ENCODE measurements at regions not wholly inside any gene's neighbourhood (a gene's known extent, or its start where the extent isn't known, plus 50 kb on each side); places are given as distances from the start of the nearest gene placed in this dataset.

DNA sequence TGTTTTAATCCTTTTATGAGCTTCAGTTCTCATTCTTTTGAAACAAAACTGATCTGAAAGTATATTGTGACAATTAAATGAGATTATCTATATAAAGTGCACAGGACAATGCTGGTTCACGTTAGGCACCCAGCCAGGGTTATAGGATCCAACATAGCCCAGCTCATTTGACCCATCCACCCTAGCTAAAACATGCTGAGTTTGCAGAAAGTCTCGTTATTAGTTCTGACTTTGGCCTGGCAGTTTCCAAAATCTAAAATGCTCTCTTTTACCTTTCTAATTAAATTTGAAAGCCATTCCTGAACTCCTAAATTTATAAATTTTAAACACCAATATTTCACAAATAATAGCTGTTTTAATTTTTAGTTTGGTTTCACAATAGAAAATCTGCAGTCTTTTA lies 131.9 kb upstream of the PTPRD start:
- Mint-ChIP-seq H3K27ac (ENCODE audit: unreplicated experiment) (no peak overlapping the region), H3K9me3 (ENCODE audit: low read depth) (no peaks in the 10 kb centered on the region)

DNA sequence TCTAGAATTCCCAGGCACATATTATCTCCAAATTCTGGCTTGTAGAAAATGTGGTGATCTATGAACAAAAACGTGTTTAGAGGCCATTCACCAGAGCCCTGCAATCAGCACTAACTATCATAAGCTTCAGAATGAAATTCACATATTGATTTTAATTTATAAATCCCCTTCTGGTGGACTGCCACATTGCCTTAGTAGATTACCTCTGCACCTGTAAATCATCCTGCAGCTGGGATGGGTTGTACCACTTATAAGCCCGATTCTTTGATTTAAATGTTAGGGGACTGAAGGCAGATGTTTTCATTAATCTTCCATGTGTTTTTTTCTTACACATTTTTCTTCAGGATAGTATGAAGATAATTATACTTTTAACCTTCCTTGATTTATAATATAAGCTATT lies 140.7 kb upstream of the PTPRD start:
- TF ChIP-seq, protein P1, sequence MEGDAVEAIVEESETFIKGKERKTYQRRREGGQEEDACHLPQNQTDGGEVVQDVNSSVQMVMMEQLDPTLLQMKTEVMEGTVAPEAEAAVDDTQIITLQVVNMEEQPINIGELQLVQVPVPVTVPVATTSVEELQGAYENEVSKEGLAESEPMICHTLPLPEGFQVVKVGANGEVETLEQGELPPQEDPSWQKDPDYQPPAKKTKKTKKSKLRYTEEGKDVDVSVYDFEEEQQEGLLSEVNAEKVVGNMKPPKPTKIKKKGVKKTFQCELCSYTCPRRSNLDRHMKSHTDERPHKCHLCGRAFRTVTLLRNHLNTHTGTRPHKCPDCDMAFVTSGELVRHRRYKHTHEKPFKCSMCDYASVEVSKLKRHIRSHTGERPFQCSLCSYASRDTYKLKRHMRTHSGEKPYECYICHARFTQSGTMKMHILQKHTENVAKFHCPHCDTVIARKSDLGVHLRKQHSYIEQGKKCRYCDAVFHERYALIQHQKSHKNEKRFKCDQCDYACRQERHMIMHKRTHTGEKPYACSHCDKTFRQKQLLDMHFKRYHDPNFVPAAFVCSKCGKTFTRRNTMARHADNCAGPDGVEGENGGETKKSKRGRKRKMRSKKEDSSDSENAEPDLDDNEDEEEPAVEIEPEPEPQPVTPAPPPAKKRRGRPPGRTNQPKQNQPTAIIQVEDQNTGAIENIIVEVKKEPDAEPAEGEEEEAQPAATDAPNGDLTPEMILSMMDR (IDR thresholded peaks at IDR 0.05), result no peak
- Mint-ChIP-seq H3K4me1 (ENCODE audit: low read depth) (no peaks in the 10 kb centered on the region), H3K36me3 (ENCODE audit: low read depth) (no peaks in the 10 kb centered on the region), H3K27ac (ENCODE audit: unreplicated experiment) (no peak overlapping the region), H3K27me3 (ENCODE audit: low read depth) (no peaks in the 10 kb centered on the region), H3K4me3 (ENCODE audit: unreplicated experiment) (no peak overlapping the region), H3K9me3 (ENCODE audit: low read depth) (peaks cover 12% of the 10 kb centered on the region)
- no peak for DNase-seq (ENCODE audit: low spot score)

More for the DNA sequence above, 131.9 kb upstream of the PTPRD start:
- Mint-ChIP-seq H3K4me1 (ENCODE audit: low read depth) (no peaks in the 10 kb centered on the region), H3K36me3 (ENCODE audit: low read depth) (no peaks in the 10 kb centered on the region), H3K27me3 (ENCODE audit: low read depth) (no peaks in the 10 kb centered on the region), H3K4me3 (ENCODE audit: unreplicated experiment) (no peak overlapping the region)
- DNase-seq (ENCODE audit: low spot score), result no peak
- TF ChIP-seq, protein P1 (IDR thresholded peaks at IDR 0.05), result no peak

DNA sequence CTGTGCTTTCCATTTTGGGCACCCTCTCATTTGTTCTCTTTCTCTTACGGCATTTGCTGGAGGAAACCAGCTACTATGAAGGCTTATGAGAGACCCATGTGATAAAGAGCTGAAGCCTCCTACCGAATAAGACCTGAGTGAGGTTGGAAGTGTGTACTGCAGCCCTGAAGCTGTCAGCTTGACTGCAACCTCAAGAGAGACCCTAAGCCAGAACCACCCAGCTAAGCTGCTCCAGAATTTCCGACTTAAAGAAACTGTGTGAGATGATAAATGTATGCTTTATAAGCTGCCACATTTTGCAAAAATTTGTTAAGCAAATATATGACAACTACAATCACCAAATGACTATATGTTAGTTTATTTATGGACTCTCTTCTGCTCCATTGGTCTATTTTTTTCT lies 151.7 kb upstream of the PTPRD start:
- H3K9me3 Mint-ChIP-seq (ENCODE audit: low read depth), result no peaks in the 10 kb centered on the region
- TF ChIP-seq, protein P1 (IDR thresholded peaks at IDR 0.05), result no peak
- no peaks in the 10 kb centered on the region for H3K27me3 Mint-ChIP-seq (ENCODE audit: low read depth)
- H3K27ac Mint-ChIP-seq (ENCODE audit: unreplicated experiment), result no peak overlapping the region
- DNase-seq (ENCODE audit: low spot score), result no peak
- H3K4me3 Mint-ChIP-seq (ENCODE audit: unreplicated experiment), result no peak overlapping the region
- H3K36me3 Mint-ChIP-seq (ENCODE audit: low read depth), result no peaks in the 10 kb centered on the region
- no peaks in the 10 kb centered on the region for H3K4me1 Mint-ChIP-seq (ENCODE audit: low read depth)

DNA sequence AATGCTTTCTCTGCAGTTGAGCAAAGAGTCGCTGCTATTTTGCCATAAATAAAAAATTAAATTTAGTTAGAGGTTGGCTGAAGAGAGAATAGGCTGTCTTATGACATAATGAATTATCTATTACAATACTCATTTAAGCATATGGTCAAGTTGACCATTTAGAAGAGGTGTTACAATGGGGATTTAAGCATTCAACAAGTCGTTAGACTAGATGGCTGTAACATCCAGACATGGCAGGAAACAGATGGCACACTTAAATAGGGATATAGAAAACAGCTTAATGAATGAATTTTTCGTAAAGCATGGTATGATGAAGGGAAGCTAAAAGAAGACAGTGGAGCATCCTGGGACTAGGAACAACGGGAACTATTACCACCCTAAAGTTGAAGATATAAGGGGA lies 160.3 kb upstream of the PTPRD start:
- Mint-ChIP-seq H3K4me3 (ENCODE audit: unreplicated experiment) (no peak overlapping the region), H3K4me1 (ENCODE audit: low read depth) (no peaks in the 10 kb centered on the region), H3K36me3 (ENCODE audit: low read depth) (no peaks in the 10 kb centered on the region), H3K27me3 (ENCODE audit: low read depth) (no peaks in the 10 kb centered on the region), H3K9me3 (ENCODE audit: low read depth) (peaks cover 15% of the 10 kb centered on the region), H3K27ac (ENCODE audit: unreplicated experiment) (no peak overlapping the region)
- TF ChIP-seq, protein P1 (IDR thresholded peaks at IDR 0.05), result no peak
- DNase-seq (ENCODE audit: low spot score), result no peak

DNA sequence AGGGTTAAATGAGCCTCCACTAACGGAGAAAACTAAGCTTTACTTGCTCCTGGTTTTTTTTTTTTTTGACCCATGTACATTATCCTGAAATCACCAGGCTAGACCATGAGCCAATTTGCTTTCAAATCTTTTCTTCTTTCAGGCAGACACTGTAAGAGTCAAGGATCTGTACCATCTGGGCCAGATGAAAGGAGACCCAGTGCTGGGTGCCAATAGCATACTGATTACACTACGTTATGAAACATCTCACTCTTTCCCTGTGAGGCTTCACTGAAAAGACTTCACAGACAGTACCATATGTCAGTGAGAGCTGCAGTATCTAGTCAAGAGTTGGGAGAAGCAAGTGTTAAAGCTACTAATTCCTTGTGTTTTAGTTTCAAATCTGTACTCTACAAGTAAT lies 161.2 kb upstream of the PTPRD start:
- no peaks in the 10 kb centered on the region for H3K4me1 Mint-ChIP-seq (ENCODE audit: low read depth)
- H3K9me3 Mint-ChIP-seq (ENCODE audit: low read depth), result peaks cover 15% of the 10 kb centered on the region
- DNase-seq (ENCODE audit: low spot score), result no peak
- H3K4me3 Mint-ChIP-seq (ENCODE audit: unreplicated experiment), result no peak overlapping the region
- no peaks in the 10 kb centered on the region for H3K27me3 Mint-ChIP-seq (ENCODE audit: low read depth)
- no peak overlapping the region for H3K27ac Mint-ChIP-seq (ENCODE audit: unreplicated experiment)
- no peaks in the 10 kb centered on the region for H3K36me3 Mint-ChIP-seq (ENCODE audit: low read depth)
- TF ChIP-seq, protein P1 (IDR thresholded peaks at IDR 0.05), result no peak

Measured in chondrocyte (in vitro differentiated cells).